Parathyroid adenoma (tissue), 2 donors: ENCODE measurements at regions not wholly inside any gene's neighbourhood (a gene's known extent, or its start where the extent isn't known, plus 50 kb on each side); places are given as distances from the start of the nearest gene placed in this dataset.

Experiments
- H2AFZ ChIP-seq: fragments of 300-600 bp; sonication (generic); one replicate; pipeline ENCODE4 v1.7.0; 2017; ENCODE audit warnings: antibody characterized with exemption, mild to moderate bottlenecking
- H3K27ac ChIP-seq: fragments of 300-600 bp; sonication (generic); one replicate; pipeline ENCODE4 v1.7.0; 2017
- H3K27me3 ChIP-seq: fragments of 300-600 bp; sonication (generic); one replicate; pipeline ENCODE4 v1.7.0; 2017; ENCODE audit warnings: low read length; ENCODE audit not compliant: control insufficient read depth, insufficient read depth
- H3K36me3 ChIP-seq: fragments of 300-600 bp; sonication (generic); one replicate; pipeline ENCODE4 v1.7.0; 2017; ENCODE audit warnings: low read length; ENCODE audit not compliant: control insufficient read depth, insufficient read depth
- H3K4me1 ChIP-seq: fragments of 300-600 bp; sonication (generic); one replicate; pipeline ENCODE4 v1.7.0; 2017; ENCODE audit warnings: control low read depth
- H3K4me2 ChIP-seq: fragments of 300-600 bp; sonication (generic); one replicate; pipeline ENCODE4 v1.7.0; 2017; ENCODE audit warnings: low read length
- H3K4me3 ChIP-seq: fragments of 300-600 bp; sonication (generic); one replicate; pipeline ENCODE4 v1.7.0; 2017; ENCODE audit warnings: low read depth, low read length
- H3K79me2 ChIP-seq: fragments of 300-600 bp; sonication (generic); one replicate; pipeline ENCODE4 v1.7.0; 2017; ENCODE audit warnings: control low read depth
- H3K9ac ChIP-seq: fragments of 300-600 bp; sonication (generic); one replicate; pipeline ENCODE4 v1.7.0; 2017; ENCODE audit warnings: mild to moderate bottlenecking
- H3K9me3 ChIP-seq: fragments of 300-600 bp; sonication (generic); one replicate; pipeline ENCODE4 v1.7.0; 2017; ENCODE audit warnings: low read length; ENCODE audit not compliant: control insufficient read depth
- TF ChIP-seq, protein P1 (sequence below): fragments of 300-600 bp; sonication (generic); IDR thresholded peaks from one replicate; pipeline ENCODE4 v1.7.0; 2017; ENCODE audit warnings: antibody characterized with exemption, mild to moderate bottlenecking
- donor health status: primary hyperparathyroidism.

DNA sequence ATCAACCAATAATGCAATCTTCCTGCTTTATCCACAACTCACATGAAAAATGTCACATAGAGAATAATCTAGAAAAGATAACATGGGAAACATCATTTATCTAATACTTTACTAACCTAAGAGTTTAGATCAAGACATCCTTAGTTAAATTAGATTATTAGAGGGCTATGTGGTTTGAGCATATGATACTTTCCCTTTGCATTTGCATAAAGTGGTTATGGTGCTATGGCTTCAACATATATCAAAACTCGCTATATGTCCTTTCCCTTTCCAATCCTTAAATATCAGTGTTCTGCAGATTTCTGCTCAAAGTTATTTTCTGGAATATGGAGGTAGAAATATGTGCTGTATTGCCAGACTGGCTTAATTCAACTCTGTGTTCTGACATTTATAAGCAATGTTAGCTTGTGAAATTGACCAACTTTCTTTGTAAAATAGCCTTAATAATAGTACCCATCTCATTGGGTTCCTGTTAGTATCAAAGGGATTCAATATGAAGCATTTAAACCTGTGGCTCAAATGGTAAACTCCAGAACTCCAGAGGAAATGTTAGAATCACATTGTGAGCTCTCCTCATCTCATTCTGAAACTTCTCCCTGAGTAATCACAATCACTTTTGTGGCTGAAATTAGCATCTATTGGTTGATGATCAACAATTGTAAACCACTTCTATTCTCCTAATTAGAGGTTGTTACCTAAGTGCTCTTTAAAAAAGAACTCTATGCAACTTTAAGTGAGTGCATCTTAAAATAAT lies 1089.9 kb upstream of the SLC39A10 start:
- no peaks in the 10 kb centered on the region for H3K27me3 ChIP-seq
- H3K4me1 ChIP-seq, result no peaks in the 10 kb centered on the region
- no peaks in the 10 kb centered on the region for H3K79me2 ChIP-seq
- H3K4me2 ChIP-seq, result no peak overlapping the region
- no peak overlapping the region for H3K9ac ChIP-seq
- H3K27ac ChIP-seq, result no peak overlapping the region
- no peaks in the 10 kb centered on the region for H3K9me3 ChIP-seq
- no peak overlapping the region for H3K4me3 ChIP-seq
- TF ChIP-seq, protein P1, sequence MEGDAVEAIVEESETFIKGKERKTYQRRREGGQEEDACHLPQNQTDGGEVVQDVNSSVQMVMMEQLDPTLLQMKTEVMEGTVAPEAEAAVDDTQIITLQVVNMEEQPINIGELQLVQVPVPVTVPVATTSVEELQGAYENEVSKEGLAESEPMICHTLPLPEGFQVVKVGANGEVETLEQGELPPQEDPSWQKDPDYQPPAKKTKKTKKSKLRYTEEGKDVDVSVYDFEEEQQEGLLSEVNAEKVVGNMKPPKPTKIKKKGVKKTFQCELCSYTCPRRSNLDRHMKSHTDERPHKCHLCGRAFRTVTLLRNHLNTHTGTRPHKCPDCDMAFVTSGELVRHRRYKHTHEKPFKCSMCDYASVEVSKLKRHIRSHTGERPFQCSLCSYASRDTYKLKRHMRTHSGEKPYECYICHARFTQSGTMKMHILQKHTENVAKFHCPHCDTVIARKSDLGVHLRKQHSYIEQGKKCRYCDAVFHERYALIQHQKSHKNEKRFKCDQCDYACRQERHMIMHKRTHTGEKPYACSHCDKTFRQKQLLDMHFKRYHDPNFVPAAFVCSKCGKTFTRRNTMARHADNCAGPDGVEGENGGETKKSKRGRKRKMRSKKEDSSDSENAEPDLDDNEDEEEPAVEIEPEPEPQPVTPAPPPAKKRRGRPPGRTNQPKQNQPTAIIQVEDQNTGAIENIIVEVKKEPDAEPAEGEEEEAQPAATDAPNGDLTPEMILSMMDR, result no peak
- no peak overlapping the region for H2AFZ ChIP-seq
- no peaks in the 10 kb centered on the region for H3K36me3 ChIP-seq

DNA sequence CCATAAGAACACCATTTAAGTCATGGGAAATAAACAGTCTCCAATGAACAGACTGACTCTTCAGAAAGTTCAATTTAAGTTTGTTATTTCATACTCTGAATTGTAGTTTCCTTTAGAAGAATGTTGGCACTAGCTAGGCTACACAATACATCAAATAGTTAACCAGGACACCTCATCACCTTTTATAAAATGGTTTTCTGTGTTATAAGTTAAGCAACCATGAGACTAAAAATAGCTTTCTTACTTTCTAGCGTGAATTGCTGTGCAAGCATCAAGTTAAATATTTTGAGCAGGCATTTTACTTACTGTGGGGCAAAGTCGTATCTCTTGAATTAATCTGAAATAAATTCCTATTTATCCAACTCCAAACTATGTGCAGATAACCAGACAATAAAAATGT lies 1092.6 kb upstream of the SLC39A10 start:
- Histone ChIP-seq H3K27me3 (no peaks in the 10 kb centered on the region), H3K27ac (no peak overlapping the region), H3K36me3 (no peaks in the 10 kb centered on the region), H3K4me1 (no peaks in the 10 kb centered on the region), H3K4me3 (no peak overlapping the region), H3K9ac (no peak overlapping the region), H3K4me2 (no peak overlapping the region), H3K9me3 (no peaks in the 10 kb centered on the region), H3K79me2 (no peaks in the 10 kb centered on the region), H2AFZ (no peak overlapping the region)
- TF ChIP-seq, protein P1, result no peak

DNA sequence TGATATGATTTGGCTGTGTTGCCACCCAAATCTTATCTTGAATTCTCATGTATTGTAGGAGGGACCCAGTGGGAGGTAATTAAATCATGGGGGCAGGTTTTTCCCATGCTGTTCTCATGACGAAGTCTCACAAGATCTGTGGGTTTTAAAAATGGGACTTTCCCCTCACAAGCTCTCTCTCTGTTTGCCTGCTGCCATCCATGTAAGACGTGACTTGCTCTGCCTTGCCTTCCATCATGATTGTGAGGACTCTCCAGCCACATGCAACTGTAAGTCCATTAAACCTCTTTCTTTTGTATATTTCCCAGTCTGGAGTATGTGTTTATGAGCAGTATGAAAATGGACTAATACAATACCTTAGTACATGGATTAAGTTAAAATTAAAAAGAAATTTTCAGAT lies 1094.7 kb upstream of the SLC39A10 start:
- H3K27ac ChIP-seq, result no peak overlapping the region
- no peaks in the 10 kb centered on the region for H3K9me3 ChIP-seq
- H3K4me3 ChIP-seq, result no peak overlapping the region
- H3K4me1 ChIP-seq, result no peaks in the 10 kb centered on the region
- no peak overlapping the region for H3K4me2 ChIP-seq
- TF ChIP-seq, protein P1, result no peak
- H3K79me2 ChIP-seq, result no peaks in the 10 kb centered on the region
- no peaks in the 10 kb centered on the region for H3K27me3 ChIP-seq
- no peaks in the 10 kb centered on the region for H3K36me3 ChIP-seq
- no peak overlapping the region for H3K9ac ChIP-seq
- no peak overlapping the region for H2AFZ ChIP-seq

DNA sequence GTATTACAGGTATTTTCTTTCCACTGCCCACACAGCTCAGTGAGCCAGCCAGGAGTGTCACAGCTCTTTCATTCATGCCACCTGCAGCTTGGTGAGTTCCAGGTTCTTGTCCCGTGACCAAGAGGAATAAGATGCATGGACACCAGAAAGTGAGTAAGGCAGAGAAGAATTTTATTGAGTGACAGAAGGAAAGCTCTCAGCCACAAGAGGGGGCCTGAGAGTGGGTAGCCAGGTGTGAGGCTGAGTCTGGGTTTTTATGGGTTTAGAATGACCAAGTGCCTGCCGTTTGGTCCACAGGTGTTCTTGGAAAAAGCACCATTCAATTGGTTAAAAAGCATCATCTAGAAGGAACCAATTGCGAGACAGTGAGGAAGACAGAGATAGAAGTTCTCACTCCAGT lies 1097.1 kb upstream of the SLC39A10 start:
- Histone ChIP-seq H2AFZ (no peak overlapping the region), H3K4me1 (no peaks in the 10 kb centered on the region), H3K4me3 (no peak overlapping the region), H3K36me3 (no peaks in the 10 kb centered on the region), H3K9me3 (no peaks in the 10 kb centered on the region), H3K27ac (no peak overlapping the region), H3K4me2 (no peak overlapping the region), H3K27me3 (no peaks in the 10 kb centered on the region), H3K9ac (no peak overlapping the region), H3K79me2 (no peaks in the 10 kb centered on the region)
- TF ChIP-seq, protein P1, result no peak

DNA sequence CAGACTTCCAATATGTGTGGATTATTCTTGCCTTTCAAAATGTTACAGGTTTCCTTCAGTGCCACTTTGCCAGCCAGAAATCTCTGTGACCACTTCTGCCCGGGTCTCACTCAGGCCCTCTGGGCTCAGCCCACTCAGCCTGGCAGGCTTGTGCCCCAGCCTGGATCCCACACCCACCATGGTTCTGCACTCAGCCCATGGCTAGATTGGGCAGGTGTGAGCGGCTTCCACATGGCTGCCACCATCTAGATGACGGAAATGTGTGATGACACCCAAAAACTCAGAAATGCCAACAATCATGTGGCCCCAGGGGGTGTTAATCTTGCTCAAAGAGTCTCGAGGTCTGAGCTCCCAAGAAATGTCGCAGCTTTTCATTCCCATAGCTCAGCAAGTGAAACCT lies 1097.5 kb upstream of the SLC39A10 start:
- Histone ChIP-seq H3K9me3 (no peaks in the 10 kb centered on the region), H3K4me3 (no peak overlapping the region), H3K27me3 (no peaks in the 10 kb centered on the region), H3K4me2 (no peak overlapping the region), H3K36me3 (no peaks in the 10 kb centered on the region), H3K79me2 (no peaks in the 10 kb centered on the region), H3K27ac (no peak overlapping the region), H2AFZ (no peak overlapping the region), H3K4me1 (no peaks in the 10 kb centered on the region), H3K9ac (no peak overlapping the region)
- TF ChIP-seq, protein P1, result no peak
